ENCODE measurements at regions not wholly inside any gene's neighbourhood (a gene's known extent, or its start where the extent isn't known, plus 50 kb on each side); places are given as distances from the start of the nearest gene placed in this dataset.

DNA sequence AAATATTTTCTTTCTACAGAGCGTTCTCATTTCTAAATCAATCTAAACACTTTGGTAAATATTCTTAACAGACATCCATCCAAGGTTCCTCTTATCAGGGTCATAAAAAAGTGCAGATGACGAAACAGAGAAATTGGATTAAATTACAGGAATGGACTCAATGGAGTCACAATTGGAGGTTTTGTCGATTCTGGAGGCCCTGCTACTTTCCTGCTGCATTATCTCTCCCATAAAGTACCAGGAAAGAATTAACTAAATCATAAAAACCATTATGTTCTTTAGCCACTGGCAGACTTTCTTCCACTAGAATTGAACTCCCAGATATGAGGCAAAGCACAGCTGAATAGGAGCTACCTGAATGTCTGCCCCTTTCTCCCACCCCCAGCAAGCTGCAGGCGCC is 610.6 kb downstream of the HDGFL1 start:
- H3K36me3 Mint-ChIP-seq (ENCODE audit: low read depth, unreplicated experiment): no peaks in the 10 kb centered on the region
- TF ChIP-seq, protein P1, sequence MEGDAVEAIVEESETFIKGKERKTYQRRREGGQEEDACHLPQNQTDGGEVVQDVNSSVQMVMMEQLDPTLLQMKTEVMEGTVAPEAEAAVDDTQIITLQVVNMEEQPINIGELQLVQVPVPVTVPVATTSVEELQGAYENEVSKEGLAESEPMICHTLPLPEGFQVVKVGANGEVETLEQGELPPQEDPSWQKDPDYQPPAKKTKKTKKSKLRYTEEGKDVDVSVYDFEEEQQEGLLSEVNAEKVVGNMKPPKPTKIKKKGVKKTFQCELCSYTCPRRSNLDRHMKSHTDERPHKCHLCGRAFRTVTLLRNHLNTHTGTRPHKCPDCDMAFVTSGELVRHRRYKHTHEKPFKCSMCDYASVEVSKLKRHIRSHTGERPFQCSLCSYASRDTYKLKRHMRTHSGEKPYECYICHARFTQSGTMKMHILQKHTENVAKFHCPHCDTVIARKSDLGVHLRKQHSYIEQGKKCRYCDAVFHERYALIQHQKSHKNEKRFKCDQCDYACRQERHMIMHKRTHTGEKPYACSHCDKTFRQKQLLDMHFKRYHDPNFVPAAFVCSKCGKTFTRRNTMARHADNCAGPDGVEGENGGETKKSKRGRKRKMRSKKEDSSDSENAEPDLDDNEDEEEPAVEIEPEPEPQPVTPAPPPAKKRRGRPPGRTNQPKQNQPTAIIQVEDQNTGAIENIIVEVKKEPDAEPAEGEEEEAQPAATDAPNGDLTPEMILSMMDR (IDR thresholded peaks at IDR 0.05; ENCODE audit: unreplicated experiment): no peak
- H3K4me3 Mint-ChIP-seq (ENCODE audit: unreplicated experiment): no peak overlapping the region
- no peaks in the 10 kb centered on the region for H3K27me3 Mint-ChIP-seq (ENCODE audit: unreplicated experiment)
- H3K9me3 Mint-ChIP-seq (ENCODE audit: unreplicated experiment): no peaks in the 10 kb centered on the region
- H3K4me1 Mint-ChIP-seq (ENCODE audit: unreplicated experiment): peaks cover 12% of the 10 kb centered on the region
- no peak for DNase-seq (ENCODE audit: low spot score)
- H3K27ac Mint-ChIP-seq (ENCODE audit: unreplicated experiment): no peak overlapping the region

DNA sequence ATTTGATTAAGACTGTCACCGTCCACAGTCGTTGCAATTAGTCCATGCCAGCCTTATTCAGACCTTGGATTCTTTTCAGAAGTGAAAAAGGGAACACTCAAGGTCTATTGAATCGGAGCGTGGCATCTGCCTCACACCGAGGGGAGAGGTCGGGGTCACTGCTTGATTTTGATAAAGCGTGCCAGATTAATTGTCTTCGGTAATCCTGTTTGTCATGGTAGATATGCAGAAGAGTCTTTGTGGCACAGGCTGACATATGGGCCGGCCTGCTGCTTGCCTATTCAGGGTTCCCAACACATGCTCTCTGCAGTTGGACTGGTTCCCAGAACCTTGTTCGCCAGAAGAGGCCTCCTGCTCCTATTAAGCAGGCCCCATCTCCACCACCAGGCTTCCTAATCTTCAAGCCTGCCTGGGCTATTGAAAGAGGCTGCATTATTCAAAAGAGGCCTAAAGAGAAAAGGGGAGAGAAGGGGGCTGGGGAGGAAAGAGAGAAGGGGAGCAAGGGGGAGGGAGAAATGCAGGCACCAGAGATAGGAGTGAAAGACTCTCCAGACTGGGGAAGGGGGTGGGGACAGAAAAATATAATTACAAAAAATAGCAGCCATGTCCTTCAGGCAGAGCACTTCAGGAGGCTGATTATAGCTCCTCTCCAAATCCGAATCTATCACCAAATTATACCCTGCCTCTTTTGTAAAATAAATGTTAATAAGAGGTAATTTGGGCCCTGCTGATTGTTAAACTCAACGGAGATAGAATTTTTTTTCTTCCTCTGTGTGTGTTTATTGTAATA is 611.3 kb downstream of the HDGFL1 start:
- Mint-ChIP-seq H3K9me3 (ENCODE audit: unreplicated experiment) (no peaks in the 10 kb centered on the region), H3K27ac (ENCODE audit: unreplicated experiment) (no peak overlapping the region), H3K27me3 (ENCODE audit: unreplicated experiment) (no peaks in the 10 kb centered on the region), H3K4me1 (ENCODE audit: unreplicated experiment) (peaks cover 12% of the 10 kb centered on the region), H3K4me3 (ENCODE audit: unreplicated experiment) (no peak overlapping the region), H3K36me3 (ENCODE audit: low read depth, unreplicated experiment) (no peaks in the 10 kb centered on the region)
- TF ChIP-seq, protein P1 (IDR thresholded peaks at IDR 0.05; ENCODE audit: unreplicated experiment): no peak
- no peak for DNase-seq (ENCODE audit: low spot score)

DNA sequence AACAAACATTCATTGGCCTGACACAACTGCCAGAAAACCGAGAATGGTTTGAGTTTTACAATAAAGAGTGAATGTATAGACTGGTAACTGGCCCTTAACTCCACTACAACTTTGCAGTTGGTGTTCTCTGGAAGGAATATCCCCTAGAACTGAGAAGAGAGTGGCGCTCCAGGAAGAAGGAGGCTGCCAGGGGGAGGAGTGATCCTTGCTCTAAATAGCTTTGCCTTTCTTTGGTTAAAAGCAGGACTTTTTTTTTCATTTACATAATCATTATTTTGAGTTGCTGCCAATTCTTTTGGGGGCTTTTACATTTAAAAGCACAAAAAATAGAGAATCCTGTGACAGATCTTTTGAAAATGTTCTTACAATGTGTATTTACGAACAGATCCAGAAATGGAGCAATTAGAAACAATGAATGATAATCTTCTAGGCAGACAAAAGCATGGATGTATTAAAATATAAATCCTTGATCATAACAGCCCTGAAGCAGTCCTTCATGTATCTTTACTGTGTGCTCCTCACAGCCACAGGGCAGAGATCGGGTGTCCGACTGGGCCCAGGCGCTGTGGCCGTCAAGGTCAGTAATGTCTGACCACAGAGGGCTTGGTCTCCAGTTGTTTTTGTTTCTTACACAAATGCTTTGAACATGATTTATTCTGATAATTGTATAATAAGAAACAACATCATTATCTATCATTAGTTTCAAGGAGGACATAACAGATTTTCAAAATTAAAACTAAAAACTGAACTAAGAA is 612.2 kb downstream of the HDGFL1 start:
- Mint-ChIP-seq H3K9me3 (ENCODE audit: unreplicated experiment) (no peaks in the 10 kb centered on the region), H3K4me3 (ENCODE audit: unreplicated experiment) (no peak overlapping the region), H3K36me3 (ENCODE audit: low read depth, unreplicated experiment) (no peaks in the 10 kb centered on the region), H3K4me1 (ENCODE audit: unreplicated experiment) (peaks cover 12% of the 10 kb centered on the region), H3K27ac (ENCODE audit: unreplicated experiment) (no peak overlapping the region), H3K27me3 (ENCODE audit: unreplicated experiment) (no peaks in the 10 kb centered on the region)
- TF ChIP-seq, protein P1 (IDR thresholded peaks at IDR 0.05; ENCODE audit: unreplicated experiment): no peak
- DNase-seq (ENCODE audit: low spot score): no peak

DNA sequence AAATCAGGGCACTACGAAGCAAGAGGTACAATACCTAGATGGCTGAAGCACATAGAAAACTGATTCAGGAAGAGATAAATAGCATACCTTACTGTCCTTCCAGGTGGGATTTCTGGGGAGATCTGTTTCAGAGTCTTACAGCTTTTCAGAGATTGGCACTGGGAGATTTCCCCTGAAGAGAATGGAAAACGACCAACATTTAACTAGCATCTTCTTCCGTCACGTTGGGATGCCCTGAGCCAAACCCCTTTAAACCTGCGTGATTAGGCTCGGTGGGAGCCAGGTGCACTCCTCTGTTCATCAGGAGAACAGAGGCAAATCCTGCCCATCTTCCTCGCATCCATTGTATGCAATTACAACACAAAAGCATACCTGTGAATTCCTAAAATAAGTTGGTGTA is 614.5 kb downstream of the HDGFL1 start:
- H3K36me3 Mint-ChIP-seq (ENCODE audit: low read depth, unreplicated experiment): no peaks in the 10 kb centered on the region
- no peak overlapping the region for H3K4me3 Mint-ChIP-seq (ENCODE audit: unreplicated experiment)
- no peaks in the 10 kb centered on the region for H3K27me3 Mint-ChIP-seq (ENCODE audit: unreplicated experiment)
- peaks cover 3% of the 10 kb centered on the region for H3K4me1 Mint-ChIP-seq (ENCODE audit: unreplicated experiment)
- no peaks in the 10 kb centered on the region for H3K9me3 Mint-ChIP-seq (ENCODE audit: unreplicated experiment)
- TF ChIP-seq, protein P1 (IDR thresholded peaks at IDR 0.05; ENCODE audit: unreplicated experiment): no peak
- no peak overlapping the region for H3K27ac Mint-ChIP-seq (ENCODE audit: unreplicated experiment)
- no peak for DNase-seq (ENCODE audit: low spot score)

DNA sequence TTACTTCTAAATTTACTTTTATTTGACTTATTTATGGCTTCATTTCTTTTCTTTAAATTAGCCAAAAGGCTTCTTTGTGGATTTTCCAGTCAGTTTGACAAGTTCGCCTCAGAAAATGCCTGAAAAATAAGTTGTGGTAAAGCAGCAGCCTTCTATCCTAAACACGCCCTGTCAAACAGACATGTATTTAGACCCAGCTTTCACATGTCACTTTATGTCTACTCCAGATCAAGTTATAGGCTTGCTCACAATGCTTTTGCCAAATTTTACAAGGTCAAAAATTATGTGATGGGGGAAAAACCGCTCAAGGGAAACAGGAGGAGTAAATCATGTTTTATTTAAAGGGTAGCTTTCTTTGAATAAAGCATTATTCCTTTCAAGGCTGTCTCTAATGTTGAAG is 615.0 kb downstream of the HDGFL1 start:
- Mint-ChIP-seq H3K27ac (ENCODE audit: unreplicated experiment) (no peak overlapping the region), H3K4me1 (ENCODE audit: unreplicated experiment) (peaks cover 3% of the 10 kb centered on the region), H3K36me3 (ENCODE audit: low read depth, unreplicated experiment) (no peaks in the 10 kb centered on the region), H3K4me3 (ENCODE audit: unreplicated experiment) (no peak overlapping the region), H3K27me3 (ENCODE audit: unreplicated experiment) (no peaks in the 10 kb centered on the region), H3K9me3 (ENCODE audit: unreplicated experiment) (no peaks in the 10 kb centered on the region)
- TF ChIP-seq, protein P1 (IDR thresholded peaks at IDR 0.05; ENCODE audit: unreplicated experiment): no peak
- DNase-seq (ENCODE audit: low spot score): no peak
